H9 (cell line): ENCODE measurements at regions not wholly inside any gene's neighbourhood (a gene's known extent, or its start where the extent isn't known, plus 50 kb on each side); places are given as distances from the start of the nearest gene placed in this dataset.
"Not testable (repeated sequence)": the region's sequence is repeated elsewhere in the genome, so short reads cannot be mapped to it uniquely, and the experiment has no call there.

Experiments used
- DNase-seq: peaks from one replicate; pipeline ENCODE4 v3.0.0-alpha.2; 2017
- H2AFZ ChIP-seq: one replicate; pipeline ENCODE4 v1.6.1; 2013; ENCODE audit warnings: mild to moderate bottlenecking, low read length, control low read depth, moderate library complexity
- H2AK5ac ChIP-seq: 2 replicates; pipeline ENCODE4 v1.6.1; 2013; ENCODE audit warnings: low read length, control low read depth, mixed read lengths; ENCODE audit not compliant: insufficient read length
- H2BK120ac ChIP-seq: one replicate; pipeline ENCODE4 v1.6.1; 2013; ENCODE audit warnings: low read depth, mild to moderate bottlenecking, low read length, control low read depth, inconsistent platforms; ENCODE audit not compliant: poor library complexity, severe bottlenecking
- H2BK12ac ChIP-seq: 2 replicates; pipeline ENCODE4 v1.6.1; 2013; ENCODE audit warnings: low read length, control low read depth, mixed read lengths, low read depth; ENCODE audit not compliant: insufficient read length
- H2BK15ac ChIP-seq: 2 replicates; pipeline ENCODE4 v1.6.1; 2013; ENCODE audit warnings: low read depth, low read length, control low read depth
- H2BK20ac ChIP-seq: one replicate; pipeline ENCODE4 v1.6.1; 2013; ENCODE audit warnings: low read depth, mild to moderate bottlenecking, low read length, control low read depth, inconsistent platforms; ENCODE audit not compliant: poor library complexity, severe bottlenecking
- H2BK5ac ChIP-seq: 2 replicates; pipeline ENCODE4 v1.6.1; 2013; ENCODE audit warnings: low read length, control low read depth, mixed read lengths; ENCODE audit not compliant: insufficient read length
- H3K14ac ChIP-seq: 2 replicates; pipeline ENCODE4 v1.6.1; 2013; ENCODE audit warnings: low read length, control low read depth; ENCODE audit not compliant: insufficient read depth
- H3K18ac ChIP-seq: 2 replicates; pipeline ENCODE4 v1.6.1; 2013; ENCODE audit warnings: low read depth, mild to moderate bottlenecking, mixed read lengths, low read length, control low read depth; ENCODE audit not compliant: insufficient read length
- H3K23ac ChIP-seq: 2 replicates; pipeline ENCODE4 v1.6.1; 2013; ENCODE audit warnings: low read length, control low read depth, mixed read lengths, low read depth; ENCODE audit not compliant: insufficient read length
- H3K23me2 ChIP-seq: 2 replicates; pipeline ENCODE4 v1.6.1; 2013; ENCODE audit warnings: low read depth, mild to moderate bottlenecking, mixed read lengths, low read length, control low read depth; ENCODE audit not compliant: insufficient read length, poor library complexity, severe bottlenecking
- H3K27ac ChIP-seq: 2 replicates; pipeline ENCODE4 v1.5.1; 2013; ENCODE audit warnings: low read length, control low read depth, mixed read lengths, low read depth; ENCODE audit not compliant: insufficient read length
- H3K27me3 ChIP-seq: 2 replicates; pipeline ENCODE4 v1.6.1; 2013; ENCODE audit warnings: low read length, control low read depth, inconsistent platforms; ENCODE audit not compliant: insufficient read depth
- H3K4ac ChIP-seq: 2 replicates; pipeline ENCODE4 v1.6.1; 2013; ENCODE audit warnings: low read depth, mild to moderate bottlenecking, control low read depth, inconsistent platforms, low read length, moderate library complexity
- H3K4me1 ChIP-seq: 2 replicates; pipeline ENCODE4 v1.6.1; 2013; ENCODE audit warnings: low read length, control low read depth, inconsistent platforms; ENCODE audit not compliant: insufficient read depth
- H3K4me2 ChIP-seq: 2 replicates; pipeline ENCODE4 v1.6.1; 2013; ENCODE audit warnings: low read length, control low read depth, mixed read lengths; ENCODE audit not compliant: insufficient read length, insufficient read depth
- H3K56ac ChIP-seq: 2 replicates; pipeline ENCODE4 v1.6.1; 2013; ENCODE audit warnings: low read depth, mild to moderate bottlenecking, mixed read lengths, low read length, control low read depth; ENCODE audit not compliant: insufficient read length
- H3K79me1 ChIP-seq: 2 replicates; pipeline ENCODE4 v1.6.1; 2013; ENCODE audit warnings: low read depth, mild to moderate bottlenecking, moderate library complexity, low read length, control low read depth, inconsistent platforms; ENCODE audit not compliant: insufficient read depth, poor library complexity, severe bottlenecking
- H3K79me2 ChIP-seq: 2 replicates; pipeline ENCODE4 v1.6.1; 2013; ENCODE audit warnings: low read length, control low read depth, inconsistent platforms; ENCODE audit not compliant: insufficient read depth
- H3K9ac ChIP-seq: 2 replicates; pipeline ENCODE4 v1.6.1; 2013; ENCODE audit warnings: low read length, control low read depth, mixed read lengths; ENCODE audit not compliant: insufficient read length; ENCODE audit errors: extremely low read depth
- H3K9me3 ChIP-seq: one replicate; pipeline ENCODE4 v1.6.1; 2013; ENCODE audit warnings: low read depth, low read length, inconsistent platforms; ENCODE audit not compliant: control insufficient read depth
- H3T11ph ChIP-seq: one replicate; pipeline ENCODE4 v1.6.1; 2013; ENCODE audit warnings: mild to moderate bottlenecking, low read length, control low read depth, inconsistent platforms
- H4K20me1 ChIP-seq: one replicate; pipeline ENCODE4 v1.6.1; 2013; ENCODE audit not compliant: control insufficient read depth, insufficient read length, insufficient read depth
- H4K5ac ChIP-seq: 2 replicates; pipeline ENCODE4 v1.6.1; 2013; ENCODE audit warnings: low read depth, mild to moderate bottlenecking, mixed read lengths, low read length, control low read depth; ENCODE audit not compliant: insufficient read length
- H4K8ac ChIP-seq: replicated peaks from 2 replicates; pipeline ENCODE4 v1.6.1; 2013; ENCODE audit warnings: low read length, control low read depth, mixed read lengths, low read depth; ENCODE audit not compliant: insufficient read length
- H4K91ac ChIP-seq: 2 replicates; pipeline ENCODE4 v1.6.1; 2013; ENCODE audit warnings: low read depth, mild to moderate bottlenecking, moderate library complexity, mixed read lengths, low read length, control low read depth; ENCODE audit not compliant: insufficient read length
- H3K27ac Mint-ChIP-seq, 3 experiments: 2 replicates in 2 of 3; 3 replicates in 1 of 3; pipeline ENCODE4 v1.8.0; 2020 to 2021; ENCODE audit warnings: mixed read lengths in 3 of 3, mild to moderate bottlenecking in 1 of 3, moderate library complexity in 1 of 3
- H3K27me3 Mint-ChIP-seq: 2 replicates; pipeline ENCODE4 v1.8.0; 2021; ENCODE audit warnings: low read depth, mild to moderate bottlenecking, moderate library complexity, mixed read lengths
- H3K36me3 Mint-ChIP-seq, 3 experiments: 2 replicates in 2 of 3; 3 replicates in 1 of 3; pipeline ENCODE4 v1.8.0; 2020 to 2021; ENCODE audit warnings: low read depth in 3 of 3, mixed read lengths in 3 of 3; ENCODE audit not compliant: insufficient read depth in 1 of 3
- H3K4me1 Mint-ChIP-seq, 2 experiments: 2 replicates each; pipeline ENCODE4 v1.8.0; 2020; ENCODE audit warnings: mixed read lengths in 2 of 2
- H3K4me3 Mint-ChIP-seq, 2 experiments: 2 replicates in 1 of 2; 3 replicates in 1 of 2; pipeline ENCODE4 v1.8.0; 2020 to 2021; ENCODE audit warnings: mild to moderate bottlenecking in 2 of 2, mixed read lengths in 2 of 2, moderate library complexity in 1 of 2
- H3K9me3 Mint-ChIP-seq, 2 experiments: 2 replicates in 1 of 2; 3 replicates in 1 of 2; pipeline ENCODE4 v1.8.0; 2020; ENCODE audit warnings: mild to moderate bottlenecking in 2 of 2, mixed read lengths in 2 of 2, moderate library complexity in 1 of 2
- WGBS: extraction: QIAGEN DNeasy Blood & Tissue Kit; methylation state at CpG from one replicate; pipeline ENCODE4 v1.1.7; 2013; ENCODE audit warnings: missing lambda C conversion rate, low lambda C conversion rate, mixed read lengths; ENCODE audit not compliant: insufficient read length; ENCODE audit errors: extremely low coverage; 5-methylcytosine and 5-hydroxymethylcytosine counted together

DNA sequence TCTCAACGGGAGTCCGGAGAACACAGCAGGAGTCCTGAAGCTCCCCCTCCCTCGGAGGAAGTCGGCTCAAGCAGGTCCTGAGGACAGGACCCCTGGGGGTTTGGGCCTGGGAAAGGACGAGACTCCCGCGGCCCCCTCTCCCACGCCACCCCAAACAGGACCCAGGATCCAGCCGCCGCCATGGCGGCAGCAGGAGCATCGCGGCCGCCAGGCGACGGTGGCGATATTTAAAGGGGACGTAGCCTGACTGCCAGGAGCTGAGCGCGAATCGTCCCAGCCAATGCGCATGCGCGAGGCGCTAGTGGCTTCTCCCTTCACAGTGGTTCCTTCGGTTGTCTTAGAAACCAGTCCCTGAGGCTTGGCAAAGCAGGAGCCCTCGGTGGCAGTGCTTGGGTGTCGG is 101.7 kb upstream of the FOXD4L5 start:
- H3K27me3 ChIP-seq, H3K9ac ChIP-seq, H4K91ac ChIP-seq, H2AK5ac ChIP-seq, H3K56ac ChIP-seq, H2BK20ac ChIP-seq, H2BK12ac ChIP-seq, H3K23ac ChIP-seq, H4K20me1 ChIP-seq, H3K27ac Mint-ChIP-seq, H4K8ac ChIP-seq, H2BK5ac ChIP-seq, H3K27ac ChIP-seq, H2AFZ ChIP-seq, H3K4ac ChIP-seq, H3K18ac ChIP-seq, H4K5ac ChIP-seq, H3K23me2 ChIP-seq, H3K4me2 ChIP-seq, H3T11ph ChIP-seq, H3K79me2 ChIP-seq, H3K4me1 ChIP-seq, H3K79me1 ChIP-seq, H3K4me1 Mint-ChIP-seq, H2BK15ac ChIP-seq, H3K14ac ChIP-seq, H2BK120ac ChIP-seq: not testable (repeated sequence)
- peak overlapping the region in 1 of 2 experiments; percentile 39; a peak in 2 of 5 replicates for H3K4me3 Mint-ChIP-seq
- H3K36me3 Mint-ChIP-seq: peaks cover 16 to 28% (median 19%) of the 10 kb centered on the region in 3 experiments
- DNase-seq: peak; percentile 75
- peaks cover 15% of the 10 kb centered on the region for H3K27me3 Mint-ChIP-seq
- peaks cover 24% of the 10 kb centered on the region for H3K9me3 ChIP-seq
- peaks cover 69% of the 10 kb centered on the region in 2 experiments for H3K9me3 Mint-ChIP-seq
- WGBS: no CpG with 5 or more reads among the region's 28 CpGs

- not testable (repeated sequence) for H3K79me1 ChIP-seq, H3K4me3 Mint-ChIP-seq, H3K23me2 ChIP-seq
These were observed 101.2 kb upstream of the FOXD4L5 start for GRCh38 chr9:65386191-65386590.

More at GRCh38 chr9:65386191-65386590, 101.2 kb upstream of the FOXD4L5 start:
- no CpG with 5 or more reads among the region's 18 CpGs for whole genome bisulfite sequencing
- not testable (repeated sequence) for DNase-seq, H3K27ac Mint-ChIP-seq, H3K14ac ChIP-seq, H3K4me1 ChIP-seq, H3K4me2 ChIP-seq, H3K27me3 ChIP-seq, H2BK120ac ChIP-seq, H3K4ac ChIP-seq, H2BK15ac ChIP-seq, H3T11ph ChIP-seq, H2BK20ac ChIP-seq, H2BK12ac ChIP-seq, H4K5ac ChIP-seq, H3K56ac ChIP-seq, H2AFZ ChIP-seq, H3K23ac ChIP-seq, H2AK5ac ChIP-seq, H4K20me1 ChIP-seq, H4K8ac ChIP-seq, H3K4me1 Mint-ChIP-seq, H3K9ac ChIP-seq, H3K27ac ChIP-seq, H2BK5ac ChIP-seq, H4K91ac ChIP-seq, H3K18ac ChIP-seq, H3K79me2 ChIP-seq
- peaks cover 24% of the 10 kb centered on the region for H3K9me3 ChIP-seq
- Mint-ChIP-seq H3K36me3 (peaks cover 16 to 28% (median 18%) of the 10 kb centered on the region in 3 experiments), H3K9me3 (peaks cover 68 to 70% of the 10 kb centered on the region in 2 experiments), H3K27me3 (peaks cover 15% of the 10 kb centered on the region)
